Loucy (cell line): ENCODE measurements at regions not wholly inside any gene's neighbourhood (a gene's known extent, or its start where the extent isn't known, plus 50 kb on each side); places are given as distances from the start of the nearest gene placed in this dataset.

Source experiments
- CTCF ChIP-seq: fragments of 200-600 bp; sonication (generic); conservative IDR thresholded peaks from 2 replicates; pipeline ENCODE4 v1.5.1; 2014; ENCODE audit warnings: mild to moderate bottlenecking, antibody characterized with exemption, low read length
- EZH2phosphoT487 ChIP-seq: fragments of 200-600 bp; IDR thresholded peaks from 2 replicates; pipeline ENCODE4 v1.6.1; 2018; ENCODE audit warnings: antibody characterized with exemption, mild to moderate bottlenecking, moderate library complexity, borderline replicate concordance

GRCh38 chr3:82137050-82137449 is 375.6 kb upstream of the GBE1 start:
- TF ChIP-seq CTCF (no peak), EZH2phosphoT487 (no peak)
